ENCODE measurements at regions not wholly inside any gene's neighbourhood (a gene's known extent, or its start where the extent isn't known, plus 50 kb on each side); places are given as distances from the start of the nearest gene placed in this dataset.

GRCh38 chr4:138558886-138559285 lies 316.7 kb upstream of the SLC7A11 start:
- no peak for DNase-seq

- DNase-seq, result no peak
Observed at GRCh38 chr4:138555584-138555983, 313.4 kb upstream of the SLC7A11 start.

- DNase-seq, result no peak
Observed at GRCh38 chr4:138555108-138555507, 313.0 kb upstream of the SLC7A11 start.

- no peak for DNase-seq
Observed at GRCh38 chr4:138553001-138553845, 311.1 kb upstream of the SLC7A11 start.

GRCh38 chr4:138542191-138542776 lies 300.1 kb upstream of the SLC7A11 start:
- DNase-seq, result no peak

- DNase-seq, result no peak
Observed at GRCh38 chr4:138540056-138540800, 298.1 kb upstream of the SLC7A11 start.

- DNase-seq, result no peak
Observed at GRCh38 chr4:138538743-138539142, 296.6 kb upstream of the SLC7A11 start.

- no peak for DNase-seq
Observed at GRCh38 chr4:138537731-138538490, 295.8 kb upstream of the SLC7A11 start.

- DNase-seq, result peak; percentile 63
Observed at GRCh38 chr4:138535316-138535715, 293.2 kb upstream of the SLC7A11 start.

- DNase-seq, result peak; percentile 21
Observed at GRCh38 chr4:138522366-138522765, 280.2 kb upstream of the SLC7A11 start.

- DNase-seq, result no peak
Observed at GRCh38 chr4:138521809-138522208, 279.7 kb upstream of the SLC7A11 start.

- DNase-seq, result no peak
Observed at GRCh38 chr4:138519436-138519835, 277.3 kb upstream of the SLC7A11 start.

- no peak for DNase-seq
Observed at GRCh38 chr4:138513535-138513934, 271.4 kb upstream of the SLC7A11 start.

GRCh38 chr4:138512756-138513155 lies 270.6 kb upstream of the SLC7A11 start:
- DNase-seq, result peak; percentile 14

- DNase-seq, result peak; percentile 14
Observed at GRCh38 chr4:138510053-138510452, 267.9 kb upstream of the SLC7A11 start.

- DNase-seq, result no peak
Observed at GRCh38 chr4:138509346-138509745, 267.2 kb upstream of the SLC7A11 start.

- peak; percentile 37 for DNase-seq
Observed at GRCh38 chr4:138507522-138507921, 265.4 kb upstream of the SLC7A11 start.

GRCh38 chr4:138501614-138502013 lies 259.5 kb upstream of the SLC7A11 start:
- no peak for DNase-seq

GRCh38 chr4:138500869-138501268 lies 258.7 kb upstream of the SLC7A11 start:
- DNase-seq, result no peak

- no peak for DNase-seq
Observed at GRCh38 chr4:138499627-138500026, 257.5 kb upstream of the SLC7A11 start.

- DNase-seq, result peak; percentile 82
Observed at GRCh38 chr4:138494931-138495330, 252.8 kb upstream of the SLC7A11 start.

- no peak for DNase-seq
Observed at GRCh38 chr4:138494116-138494515, 252.0 kb upstream of the SLC7A11 start.

- DNase-seq, result no peak
Observed at GRCh38 chr4:138492176-138492575, 250.0 kb upstream of the SLC7A11 start.
